Heart right ventricle (tissue), 16 donors: ENCODE measurements at regions not wholly inside any gene's neighbourhood (a gene's known extent, or its start where the extent isn't known, plus 50 kb on each side); places are given as distances from the start of the nearest gene placed in this dataset.

Source experiments
- ATAC-seq, 8 donors: fragments of 200-7000 bp; cut with Tn5 transposase; one replicate each; pipeline ENCODE4 v1.9.1; 2020; ENCODE audit warnings: mild to moderate bottlenecking in 8 of 8, moderate library complexity in 8 of 8, moderate number of reproducible peaks in 1 of 8
- DNase-seq, 2 donors: peaks; one replicate each; pipeline ENCODE4 v3.0.0-alpha.2; 2020
- H3K27ac ChIP-seq, 10 donors: fragments of 200-600 bp; sonication (generic) in 2 of 10; one replicate each; pipeline versions ENCODE4 v1.5.0 to v1.8.0; 2020 to 2022; ENCODE audit warnings: mild to moderate bottlenecking in 3 of 10
- H3K27me3 ChIP-seq, 7 donors: fragments of 200-600 bp; one replicate each; pipeline ENCODE4 v1.8.0; 2021 to 2022; ENCODE audit warnings: mild to moderate bottlenecking in 2 of 7
- H3K36me3 ChIP-seq, 9 donors: fragments of 200-600 bp; sonication (generic) in 1 of 9; one replicate each; pipeline versions ENCODE4 v1.5.0 to v1.8.0; 2020 to 2022; ENCODE audit warnings: mild to moderate bottlenecking in 2 of 9
- H3K4me1 ChIP-seq, 9 donors: fragments of 200-600 bp; sonication (generic) in 1 of 9; one replicate each; pipeline versions ENCODE4 v1.5.0 to v1.8.0; 2020 to 2022; ENCODE audit warnings: mild to moderate bottlenecking in 4 of 9
- H3K4me3 ChIP-seq, 10 donors: fragments of 200-600 bp; sonication (generic) in 2 of 10; one replicate each; pipeline versions ENCODE4 v1.5.0 to v1.8.0; 2020 to 2022; ENCODE audit warnings: mild to moderate bottlenecking in 7 of 10, moderate library complexity in 2 of 10
- H3K9me3 ChIP-seq, 11 donors: fragments of 200-600 bp in 10 of 11; sonication (generic) in 2 of 11; one replicate each; pipeline versions ENCODE4 v1.5.0 to v1.8.0; 2013 to 2022; ENCODE audit warnings: mild to moderate bottlenecking in 2 of 11, control low read depth in 1 of 11, moderate library complexity in 1 of 11
- CTCF ChIP-seq, 9 donors: fragments of 200-600 bp; sonication (generic) in 2 of 9; IDR thresholded peaks; one replicate each; pipeline versions ENCODE4 v1.5.0 to v1.8.0; 2021 to 2022; ENCODE audit warnings: antibody characterized with exemption in 9 of 9, mild to moderate bottlenecking in 5 of 9, moderate library complexity in 1 of 9
- WGBS, 2 donors: extraction: QIAGEN DNeasy Blood & Tissue Kit; methylation state at CpG; one replicate each; pipeline ENCODE4 v1.1.7; 2013; ENCODE audit warnings: inconsistent platforms in 1 of 2; 5-methylcytosine and 5-hydroxymethylcytosine counted together
- intact Hi-C, 10 donors: fragments of 100-400 bp; cut with DNase I; formaldehyde crosslinking; loops; one replicate each; pipeline versions ENCODE4 v1.11.1 to v1.14.2; 2022
- donor health status: Arrhythmogenic right ventricular cardiomyopathy.
- donor health status: ischemic (EF 13 %, LVEDD 7.1; RV severe dilation, severe dysfunction).
- donor health status: healthy with polysubstance abuse.
- donor health status: DM: no; HTN: yes; CAD: no.
- donor health status: DM: no; HTN: no; CAD: no.
- donor health status: ischemic (EF 25% LVEDD 6.9; RV normal size, moderate dysfunction).
- donor health status: ischemic (EF 25% LVEDD 5.7; RV mildly dilated, moderate dysfunction).
- donor health status: healthy.
- donor health status: DM: yes; HTN: yes; CAD: no.
- donor health status: Ischemic cardiomyopathy.
- donor health status: ischemic (EF 35%, LVEDD 5.7; RV mildly dilated, moderate dysfunction).
- donor health status: nonischemic (EF 11% LVEDD 7.7; RV severe dilation, severe dysfunction).
- donor health status: DM: yes; HTN: yes; CAD: no.
- donor health status: PGD.
- donor health status: ischemic (EF 29% LVEDD 5.4; RV normal size, mild dysfunction).
- donor health status: nonischemic (EF 23%, LVEDD 6.1; RV moderate dilation, normal function).

GRCh38 chr5:123945548-123945947 lies 433.6 kb downstream of the CSNK1G3 start:
- Histone ChIP-seq H3K27me3 (no peaks in the 10 kb centered on the region), H3K4me3 (no peak overlapping the region), H3K4me1 (no peaks in the 10 kb centered on the region), H3K27ac (no peak overlapping the region), H3K36me3 (no peaks in the 10 kb centered on the region), H3K9me3 (peaks cover 0 to 21% (median 0%) of the 10 kb centered on the region in 11 donors)
- ATAC-seq (no peak), DNase-seq (no peak)
- 55 to 56% methylated on average over 1 of the region's 1 CpG for WGBS, 2 donors
- TF ChIP-seq CTCF (IDR thresholded peaks at IDR 0.05): no peak
- intact Hi-C loops: no loop called here

- ATAC-seq (no peak), DNase-seq (no peak)
- Histone ChIP-seq H3K4me3 (no peak overlapping the region), H3K9me3 (peaks cover 0 to 21% (median 0%) of the 10 kb centered on the region in 11 donors), H3K36me3 (no peaks in the 10 kb centered on the region), H3K4me1 (no peaks in the 10 kb centered on the region), H3K27ac (no peak overlapping the region), H3K27me3 (no peaks in the 10 kb centered on the region)
- intact Hi-C loops: no loop called here
- TF ChIP-seq CTCF (IDR thresholded peaks at IDR 0.05): no peak
These were observed 431.2 kb downstream of the CSNK1G3 start for GRCh38 chr5:123943151-123943550.

GRCh38 chr5:123940416-123940815 lies 428.4 kb downstream of the CSNK1G3 start:
- Histone ChIP-seq H3K4me3 (no peak overlapping the region), H3K9me3 (peaks cover 0 to 44% (median 18%) of the 10 kb centered on the region in 11 donors), H3K36me3 (no peaks in the 10 kb centered on the region), H3K4me1 (no peaks in the 10 kb centered on the region), H3K27ac (no peak overlapping the region), H3K27me3 (no peaks in the 10 kb centered on the region)
- no peak for TF ChIP-seq CTCF (IDR thresholded peaks at IDR 0.05)
- intact Hi-C loops: no loop called here
- no peak for DNase-seq
- ATAC-seq: no peak

- Histone ChIP-seq H3K27ac (no peak overlapping the region), H3K4me1 (no peaks in the 10 kb centered on the region), H3K36me3 (no peaks in the 10 kb centered on the region), H3K9me3 (peaks cover 0 to 42% (median 18%) of the 10 kb centered on the region in 11 donors), H3K4me3 (no peak overlapping the region), H3K27me3 (no peaks in the 10 kb centered on the region)
- ATAC-seq (peak in 5 of 8 donors; percentile 55 to 64 (median 62)), DNase-seq (peak in 1 of 2 donors; percentile 62)
- TF ChIP-seq CTCF (IDR thresholded peaks at IDR 0.05): peak; percentile 33 to 75 (median 63)
- intact Hi-C loops: loop anchor here in 1 of 10 donors (10.0 kb wide), 1 partner anchor 1898 kb away; no protein-coding TSS in a partner anchor
- 59 to 70% methylated on average over 6 of the region's 6 CpGs for WGBS, 2 donors
These were observed 425.3 kb downstream of the CSNK1G3 start for GRCh38 chr5:123937230-123937629.
